SK-N-MC (cell line): ENCODE measurements at regions not wholly inside any gene's neighbourhood (a gene's known extent, or its start where the extent isn't known, plus 50 kb on each side); places are given as distances from the start of the nearest gene placed in this dataset.
"Not testable (repeated sequence)": the region's sequence is repeated elsewhere in the genome, so short reads cannot be mapped to it uniquely, and the experiment has no call there.

Experiments used
- DNase-seq: peaks from one replicate; pipeline ENCODE4 v3.0.0-alpha.2; 2011; ENCODE audit warnings: low read depth, low spot score
- H3K27ac ChIP-seq: fragments of 200-600 bp; sonication (generic); 2 replicates; pipeline ENCODE4 v1.5.1; 2016; ENCODE audit warnings: mixed run types
- H3K36me3 ChIP-seq: fragments of 200-600 bp; sonication (generic); 2 replicates; pipeline ENCODE4 v1.6.1; 2017; ENCODE audit warnings: antibody characterized with exemption, low read length, mixed read lengths; ENCODE audit not compliant: insufficient read depth
- H3K4me3 ChIP-seq: fragments of 200-600 bp; sonication (generic); 2 replicates; pipeline ENCODE4 v1.5.1; 2016
- H3K9ac ChIP-seq: fragments of 200-600 bp; sonication (generic); 2 replicates; pipeline ENCODE4 v1.8.0; 2017; ENCODE audit warnings: mixed run types, mixed read lengths; ENCODE audit not compliant: insufficient read length
- H3K9me3 ChIP-seq: fragments of 200-600 bp; sonication (generic); 2 replicates; pipeline ENCODE4 v1.6.1; 2017; ENCODE audit warnings: low read depth, mild to moderate bottlenecking, antibody characterized with exemption, low read length, moderate library complexity, mixed read lengths
- EZH2 ChIP-seq: fragments of 200-600 bp; sonication (generic); IDR thresholded peaks from one replicate; pipeline ENCODE4 v1.6.1; 2017; ENCODE audit warnings: antibody characterized with exemption
- FOXP2 ChIP-seq: optimal IDR thresholded peaks from 2 replicates; pipeline ENCODE3; 2011; ENCODE audit warnings: mild to moderate bottlenecking, moderate library complexity; ENCODE audit not compliant: insufficient read depth; ENCODE audit errors: extremely low read length, control extremely low read depth
- POLR2AphosphoS5 ChIP-seq: IDR thresholded peaks from 2 replicates; pipeline ENCODE4 v1.6.1; 2012; ENCODE audit warnings: mild to moderate bottlenecking, low read depth, low read length, borderline replicate concordance

GRCh38 chr13:47892374-47892773, 108.7 kb downstream of the SUCLA2 start:
- TF ChIP-seq EZH2 (no peak), FOXP2 (no peak), POLR2AphosphoS5 (no peak)
- no peaks in the 10 kb centered on the region for H3K9me3 ChIP-seq
- DNase-seq, result no peak
- no peak overlapping the region for H3K9ac ChIP-seq
- no peak overlapping the region for H3K27ac ChIP-seq
- H3K4me3 ChIP-seq, result no peak overlapping the region
- no peaks in the 10 kb centered on the region for H3K36me3 ChIP-seq

GRCh38 chr13:47890146-47890814, 110.8 kb downstream of the SUCLA2 start:
- no peak for TF ChIP-seq EZH2
- no peak for TF ChIP-seq POLR2AphosphoS5
- no peak for TF ChIP-seq FOXP2
- no peak for DNase-seq
- Histone ChIP-seq H3K4me3 (peak overlapping the region; percentile 5; the same call in 1 of the 2 replicates), H3K9ac (no peak overlapping the region), H3K36me3 (no peaks in the 10 kb centered on the region), H3K9me3 (no peaks in the 10 kb centered on the region), H3K27ac (no peak overlapping the region)

- Histone ChIP-seq H3K9me3 (no peaks in the 10 kb centered on the region), H3K27ac (no peak overlapping the region), H3K4me3 (no peak overlapping the region), H3K36me3 (no peaks in the 10 kb centered on the region), H3K9ac (no peak overlapping the region)
- DNase-seq, result no peak
- TF ChIP-seq POLR2AphosphoS5 (no peak), FOXP2 (no peak), EZH2 (no peak)
Measured at GRCh38 chr13:47886314-47886713, 114.8 kb downstream of the SUCLA2 start.

DNA sequence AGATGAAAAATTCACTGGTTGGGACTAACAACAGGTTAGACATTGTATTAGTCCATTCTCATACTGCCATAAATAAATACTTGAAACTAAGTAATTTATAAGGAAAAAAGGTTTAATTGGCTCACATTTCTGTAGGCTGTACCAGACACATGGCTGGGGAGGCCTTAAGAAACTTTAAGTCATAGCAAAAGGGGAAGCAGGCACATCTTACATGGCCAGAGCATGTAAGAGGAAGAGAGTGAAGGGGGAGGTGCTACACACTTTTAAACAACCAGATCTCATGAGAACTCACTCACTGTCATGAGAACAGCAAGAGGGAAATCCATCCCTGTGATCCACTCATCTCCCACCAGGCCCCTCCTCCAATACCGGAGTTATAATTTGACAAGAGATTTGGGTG, 125.9 kb downstream of the SUCLA2 start:
- Histone ChIP-seq H3K27ac (no peak overlapping the region), H3K36me3 (no peaks in the 10 kb centered on the region), H3K4me3 (no peak overlapping the region), H3K9me3 (no peaks in the 10 kb centered on the region), H3K9ac (no peak overlapping the region)
- TF ChIP-seq FOXP2 (no peak), POLR2AphosphoS5 (no peak), EZH2 (no peak)
- no peak for DNase-seq

GRCh38 chr13:47873987-47874386, 127.1 kb downstream of the SUCLA2 start:
- not testable (repeated sequence) for H3K27ac ChIP-seq, H3K4me3 ChIP-seq, H3K9ac ChIP-seq, H3K36me3 ChIP-seq, DNase-seq, H3K9me3 ChIP-seq

- not testable (repeated sequence) for H3K27ac ChIP-seq, H3K4me3 ChIP-seq, H3K9me3 ChIP-seq
Measured at GRCh38 chr13:47873319-47873718, 127.8 kb downstream of the SUCLA2 start.

DNA sequence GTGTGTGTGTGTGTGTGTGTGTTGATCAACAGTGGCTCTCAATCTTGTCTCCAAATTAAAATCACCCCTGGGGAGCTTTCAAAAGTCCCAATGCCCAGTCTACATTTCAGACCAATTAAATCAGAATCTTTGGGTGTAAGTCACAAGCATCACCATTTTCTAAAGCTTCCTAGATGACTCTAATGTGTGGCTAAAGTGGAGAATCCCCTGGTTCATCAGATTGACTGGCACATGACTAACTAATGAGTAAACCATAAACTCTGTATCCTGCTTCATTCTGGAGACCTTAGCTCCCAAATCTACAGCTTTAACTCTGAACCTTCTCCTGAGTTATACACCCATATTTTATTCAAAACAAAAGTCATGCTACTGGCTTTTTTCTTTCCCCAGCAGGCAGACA, 131.3 kb downstream of the SUCLA2 start:
- Histone ChIP-seq H3K9ac (no peak overlapping the region), H3K4me3 (no peak overlapping the region), H3K27ac (no peak overlapping the region), H3K9me3 (no peaks in the 10 kb centered on the region), H3K36me3 (no peaks in the 10 kb centered on the region)
- DNase-seq, result no peak
- TF ChIP-seq POLR2AphosphoS5 (no peak), EZH2 (no peak)

More at GRCh38 chr13:47873319-47873718, 127.8 kb downstream of the SUCLA2 start:
- not testable (repeated sequence) for DNase-seq, H3K36me3 ChIP-seq, H3K9ac ChIP-seq

GRCh38 chr13:47865883-47866282, 135.2 kb downstream of the SUCLA2 start:
- TF ChIP-seq FOXP2, result no peak

GRCh38 chr13:47862841-47863240, 138.2 kb downstream of the SUCLA2 start:
- no peak overlapping the region for H3K9ac ChIP-seq
- DNase-seq, result no peak
- H3K36me3 ChIP-seq, result no peaks in the 10 kb centered on the region
- no peak overlapping the region for H3K27ac ChIP-seq
- TF ChIP-seq POLR2AphosphoS5 (no peak), EZH2 (no peak), FOXP2 (no peak)
- no peaks in the 10 kb centered on the region for H3K9me3 ChIP-seq
- no peak overlapping the region for H3K4me3 ChIP-seq

More at GRCh38 chr13:47865883-47866282, 135.2 kb downstream of the SUCLA2 start:
- Histone ChIP-seq H3K27ac (no peak overlapping the region), H3K36me3 (no peaks in the 10 kb centered on the region), H3K9ac (no peak overlapping the region), H3K4me3 (no peak overlapping the region), H3K9me3 (no peaks in the 10 kb centered on the region)
- DNase-seq, result no peak

GRCh38 chr13:47859165-47859564, 141.9 kb downstream of the SUCLA2 start:
- H3K9ac ChIP-seq, result no peak overlapping the region
- DNase-seq, result no peak
- no peak for TF ChIP-seq EZH2
- TF ChIP-seq POLR2AphosphoS5, result no peak
- TF ChIP-seq FOXP2, result no peak
- no peak overlapping the region for H3K4me3 ChIP-seq
- 0 out of 2 replicates have a peak overlapping the region, but pooled peaks have one; percentile 14 for H3K27ac ChIP-seq
- no peaks in the 10 kb centered on the region for H3K36me3 ChIP-seq
- no peaks in the 10 kb centered on the region for H3K9me3 ChIP-seq
